GM19035 (cell line): ENCODE measurements at regions not wholly inside any gene's neighbourhood (a gene's known extent, or its start where the extent isn't known, plus 50 kb on each side); places are given as distances from the start of the nearest gene placed in this dataset.

Source experiments
- ATAC-seq: cut with Tn5 transposase; IDR thresholded peaks from one replicate; pipeline ENCODE4 v1.9.1; 2021; ENCODE audit not compliant: unreplicated experiment

DNA sequence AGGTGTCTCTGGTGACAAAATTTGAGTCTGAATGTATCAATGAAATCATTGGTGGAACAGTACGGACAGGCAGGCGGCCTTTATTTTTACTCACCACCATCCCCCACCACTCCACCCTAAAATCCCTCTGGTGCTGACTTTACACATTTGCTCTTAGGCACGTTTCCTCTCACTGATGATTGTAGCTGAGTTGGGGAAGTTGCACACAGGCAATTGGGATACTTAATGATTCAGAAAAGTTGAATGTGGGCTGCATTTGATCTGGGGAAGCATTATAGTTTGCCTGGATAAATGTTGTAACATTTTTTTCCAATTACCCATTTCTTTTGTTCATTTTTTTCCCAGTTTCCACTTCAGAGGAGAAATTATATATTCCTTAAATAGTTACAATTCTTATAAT, 658.4 kb downstream of the TLR4 start:
- no peak for ATAC-seq

DNA sequence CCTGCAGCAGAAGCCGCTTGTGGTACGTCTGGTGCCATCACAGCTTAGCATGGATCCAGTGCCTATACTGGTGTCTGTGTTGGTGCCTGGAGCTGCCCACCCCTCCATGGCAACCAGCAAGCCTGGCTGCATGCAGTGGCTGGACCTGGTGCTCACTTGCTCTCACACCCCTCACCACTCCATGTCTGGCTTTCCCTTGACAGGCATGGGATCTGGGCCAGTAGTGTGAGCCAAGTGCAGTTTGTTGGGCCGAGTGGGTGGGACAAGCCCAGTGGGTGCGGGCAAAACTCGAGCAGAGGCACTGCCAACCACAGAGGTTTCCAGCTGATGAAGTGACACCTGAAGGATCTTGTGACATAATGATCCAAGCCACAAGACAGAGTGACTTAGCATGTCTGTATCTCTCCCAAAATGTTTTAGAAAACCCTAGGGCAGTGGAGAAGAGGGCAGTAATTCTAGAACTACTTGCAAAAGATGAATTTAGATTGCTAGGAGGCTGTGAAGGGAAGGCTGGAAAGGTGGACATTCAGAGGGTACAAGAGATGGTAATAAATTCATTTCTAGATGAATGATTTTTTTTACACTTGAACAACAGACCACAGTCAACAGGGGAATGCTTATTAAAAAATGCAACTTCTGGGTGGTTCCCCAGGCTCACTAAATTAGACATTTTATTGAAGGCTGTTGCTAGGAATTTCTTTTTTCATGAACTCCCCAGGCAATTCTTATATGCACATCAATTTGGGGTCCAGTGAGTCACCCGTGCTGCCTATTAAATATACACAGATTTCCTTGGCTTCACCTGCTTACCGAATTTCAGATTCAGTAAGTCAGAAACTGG, 660.3 kb downstream of the TLR4 start:
- no peak for ATAC-seq

- no peak for ATAC-seq
Measured at GRCh38 chr9:118366228-118366627, 662.0 kb downstream of the TLR4 start.

GRCh38 chr9:118367383-118367782, 663.2 kb downstream of the TLR4 start:
- no peak for ATAC-seq

GRCh38 chr9:118384531-118385100, 680.4 kb downstream of the TLR4 start:
- ATAC-seq, result no peak

GRCh38 chr9:118395415-118395814, 691.2 kb downstream of the TLR4 start:
- no peak for ATAC-seq

DNA sequence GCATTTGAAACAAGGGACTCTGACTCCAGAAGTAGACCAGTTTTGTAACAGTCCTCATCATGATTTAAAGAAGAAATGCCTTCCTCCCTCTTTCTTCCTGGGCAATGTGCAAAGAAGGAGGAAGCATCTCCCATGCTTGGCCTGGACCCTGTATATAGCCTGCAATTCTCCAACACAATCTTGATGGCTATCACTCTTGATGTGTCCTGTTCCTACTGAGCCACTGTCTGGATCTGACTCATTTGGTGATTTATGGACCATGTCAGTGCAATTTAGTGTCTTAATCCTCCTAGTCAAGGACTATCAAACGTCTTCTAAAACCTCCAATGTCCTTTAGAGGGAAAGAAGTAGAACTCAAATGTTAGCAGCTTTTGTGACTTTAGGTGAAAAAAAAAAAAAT, 697.3 kb downstream of the TLR4 start:
- no peak for ATAC-seq

DNA sequence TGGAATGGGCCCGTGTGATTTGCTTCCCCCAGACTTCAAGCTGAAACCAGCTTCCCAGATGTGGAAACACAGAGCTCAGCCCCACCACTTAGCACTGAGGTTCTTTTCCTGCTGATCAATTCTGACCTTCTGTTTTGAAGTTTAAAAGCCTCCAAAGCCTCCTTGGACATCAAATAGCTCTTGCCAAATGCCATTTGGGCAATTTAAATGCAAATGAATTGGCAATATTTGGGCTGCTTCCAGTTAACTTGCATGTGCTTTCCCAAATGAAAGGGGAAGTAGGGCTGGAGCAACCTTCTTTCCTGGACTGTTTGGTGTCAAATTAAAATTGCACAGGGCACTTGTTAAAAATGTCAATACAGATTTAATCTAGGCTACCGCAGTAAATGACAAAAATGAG, 710.5 kb downstream of the TLR4 start:
- ATAC-seq, result no peak

GRCh38 chr9:118418887-118419565, 714.8 kb downstream of the TLR4 start:
- no peak for ATAC-seq

GRCh38 chr9:118419676-118420075, 715.5 kb downstream of the TLR4 start:
- no peak for ATAC-seq

DNA sequence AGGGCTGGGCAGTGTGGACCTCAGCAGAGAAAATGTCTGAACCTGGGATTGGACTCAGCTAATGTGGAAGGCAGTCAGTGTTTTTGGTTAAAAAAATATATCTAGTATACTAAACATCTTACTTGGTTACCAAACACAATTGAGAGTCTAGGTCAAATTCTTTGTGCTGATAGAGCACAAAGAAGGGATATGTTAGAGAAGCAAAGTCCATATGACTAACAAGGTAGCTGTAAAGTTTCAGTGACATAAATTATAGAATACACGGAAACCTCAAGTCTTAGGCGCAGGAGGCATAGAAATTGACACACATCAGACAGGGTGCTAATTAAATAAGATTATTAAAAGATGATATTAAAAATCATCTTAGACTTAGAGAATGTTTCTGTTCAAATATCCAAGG, 718.3 kb downstream of the TLR4 start:
- ATAC-seq, result no peak

- ATAC-seq, result no peak
Measured at GRCh38 chr9:118423021-118423420, 718.8 kb downstream of the TLR4 start.

- ATAC-seq, result no peak
Measured at GRCh38 chr9:118423721-118424120, 719.5 kb downstream of the TLR4 start.

DNA sequence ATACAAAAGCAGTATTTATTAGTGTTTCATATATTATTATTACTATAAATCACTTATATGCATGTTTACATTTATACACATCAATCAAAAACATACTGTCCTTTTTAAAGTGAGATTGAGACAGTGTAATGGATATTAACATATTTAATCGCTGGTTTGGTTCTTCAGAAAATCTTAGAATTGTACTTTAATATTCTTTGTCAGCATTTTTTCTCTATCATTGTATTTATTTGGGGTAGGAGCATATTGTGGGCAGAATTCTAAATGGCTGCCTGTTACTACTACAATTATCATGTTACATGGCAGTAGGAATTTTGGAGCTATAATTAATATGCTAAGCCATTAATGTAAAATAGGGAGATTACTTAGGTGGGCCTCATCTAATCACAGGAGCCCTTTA, 722.6 kb downstream of the TLR4 start:
- no peak for ATAC-seq

DNA sequence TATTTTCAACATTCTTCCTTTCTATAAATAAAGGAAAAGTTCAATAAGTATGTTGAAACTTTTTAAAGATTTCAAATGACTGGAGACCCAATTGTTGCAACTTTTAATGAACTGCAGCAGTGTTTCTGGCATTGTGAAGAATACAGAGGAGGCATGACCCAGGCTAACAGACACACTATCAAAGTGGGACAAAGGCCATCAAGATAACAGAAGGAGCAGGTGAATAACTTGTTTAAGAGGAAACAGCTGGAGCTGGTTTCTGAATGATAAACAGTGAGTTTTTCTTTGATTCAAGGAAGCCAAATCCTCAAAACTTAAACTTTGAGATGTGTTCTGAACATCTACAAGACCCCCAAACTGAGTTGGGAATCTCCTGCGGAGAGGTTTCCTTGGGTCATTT, 734.6 kb downstream of the TLR4 start:
- ATAC-seq, result no peak

DNA sequence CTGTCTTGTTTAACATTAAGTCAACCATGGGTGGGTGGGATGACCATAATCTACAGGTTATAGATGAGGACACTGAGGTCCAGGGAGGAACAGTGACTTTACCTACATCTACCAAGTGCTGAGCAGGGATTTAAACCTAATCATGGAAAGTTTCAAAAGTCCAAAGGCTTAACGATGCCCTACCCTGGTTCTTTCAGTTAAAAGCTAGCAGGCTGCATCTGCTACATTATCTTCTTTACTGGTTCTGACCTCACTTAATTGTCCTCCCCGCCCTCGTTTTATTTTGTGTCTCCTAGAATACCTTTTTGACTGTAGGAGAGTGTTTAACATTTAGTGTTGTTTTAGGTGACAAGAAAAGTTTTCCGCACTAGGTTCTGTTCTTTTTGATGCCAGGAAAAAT, 735.2 kb downstream of the TLR4 start:
- no peak for ATAC-seq

- no peak for ATAC-seq
Measured at GRCh38 chr9:118444403-118444802, 740.2 kb downstream of the TLR4 start.

- no peak for ATAC-seq
Measured at GRCh38 chr9:118446943-118447639, 742.9 kb downstream of the TLR4 start.

DNA sequence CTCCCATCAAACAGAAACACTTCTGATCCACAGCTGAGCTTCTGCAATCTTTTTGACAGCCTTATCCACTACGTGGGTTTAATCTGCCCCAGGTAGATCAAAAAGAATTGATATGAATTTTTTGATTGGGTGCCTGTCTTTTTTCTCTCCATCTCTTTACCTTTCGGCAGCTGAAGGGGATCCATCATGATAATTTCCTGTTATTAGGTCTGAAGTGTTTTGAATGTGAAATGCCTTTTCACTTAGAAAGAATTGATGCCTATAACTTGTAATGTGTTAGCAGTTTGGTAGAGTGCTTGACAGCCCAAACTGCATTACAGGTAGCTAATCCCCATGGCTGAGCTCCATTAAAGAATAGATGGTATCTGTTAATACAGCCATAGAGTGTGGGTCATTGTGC, 745.4 kb downstream of the TLR4 start:
- ATAC-seq, result no peak

DNA sequence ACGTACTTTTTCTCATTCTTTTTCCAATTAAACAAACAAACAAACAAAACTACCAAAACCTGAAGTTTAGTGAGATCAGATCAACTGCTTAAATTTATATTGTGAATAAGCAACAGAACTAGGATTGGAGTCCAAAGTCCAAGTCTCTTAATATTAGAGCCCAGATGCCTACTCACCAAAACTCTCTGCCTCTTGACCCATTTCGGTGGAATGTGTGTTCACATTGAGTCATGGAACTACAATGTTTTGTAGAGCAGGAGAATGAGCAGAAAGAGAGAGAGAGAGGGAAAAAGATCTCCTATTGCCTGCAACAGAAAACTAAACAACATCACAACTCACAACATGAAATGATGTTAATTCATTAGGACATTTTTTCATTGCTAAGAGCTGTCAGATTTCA, 751.1 kb downstream of the TLR4 start:
- ATAC-seq, result no peak

DNA sequence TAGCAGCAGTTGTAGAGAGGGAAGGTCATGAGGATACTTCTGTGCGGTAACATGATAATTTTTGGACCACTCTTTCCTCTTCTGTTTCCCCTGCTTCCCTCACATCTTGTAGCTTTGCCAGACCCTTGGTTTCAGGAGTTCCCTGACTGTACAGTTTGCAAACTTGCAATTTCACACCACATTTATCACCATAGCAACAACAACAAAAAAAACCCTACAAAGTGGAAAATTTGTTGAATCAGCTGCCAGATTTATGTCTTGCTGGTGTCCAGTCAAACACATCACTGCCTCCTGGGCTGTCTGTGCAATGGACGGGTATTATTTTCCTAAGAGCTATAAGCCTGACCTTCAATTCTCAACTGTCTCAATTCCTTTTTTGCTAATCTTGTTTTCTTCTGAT, 751.6 kb downstream of the TLR4 start:
- no peak for ATAC-seq
